HG02981 (cell line): ENCODE measurements at regions not wholly inside any gene's neighbourhood (a gene's known extent, or its start where the extent isn't known, plus 50 kb on each side); places are given as distances from the start of the nearest gene placed in this dataset.

Experiments used
- ATAC-seq: cut with Tn5 transposase; IDR thresholded peaks from one replicate; pipeline ENCODE4 v1.9.1; 2021; ENCODE audit warnings: mild to moderate bottlenecking, moderate library complexity; ENCODE audit not compliant: unreplicated experiment

GRCh38 chr1:79695138-79695537 lies 688.6 kb upstream of the ADGRL4 start:
- peak; percentile 92 for ATAC-seq

- ATAC-seq, result peak; percentile 52
These were observed 687.7 kb upstream of the ADGRL4 start for GRCh38 chr1:79694241-79694640.

DNA sequence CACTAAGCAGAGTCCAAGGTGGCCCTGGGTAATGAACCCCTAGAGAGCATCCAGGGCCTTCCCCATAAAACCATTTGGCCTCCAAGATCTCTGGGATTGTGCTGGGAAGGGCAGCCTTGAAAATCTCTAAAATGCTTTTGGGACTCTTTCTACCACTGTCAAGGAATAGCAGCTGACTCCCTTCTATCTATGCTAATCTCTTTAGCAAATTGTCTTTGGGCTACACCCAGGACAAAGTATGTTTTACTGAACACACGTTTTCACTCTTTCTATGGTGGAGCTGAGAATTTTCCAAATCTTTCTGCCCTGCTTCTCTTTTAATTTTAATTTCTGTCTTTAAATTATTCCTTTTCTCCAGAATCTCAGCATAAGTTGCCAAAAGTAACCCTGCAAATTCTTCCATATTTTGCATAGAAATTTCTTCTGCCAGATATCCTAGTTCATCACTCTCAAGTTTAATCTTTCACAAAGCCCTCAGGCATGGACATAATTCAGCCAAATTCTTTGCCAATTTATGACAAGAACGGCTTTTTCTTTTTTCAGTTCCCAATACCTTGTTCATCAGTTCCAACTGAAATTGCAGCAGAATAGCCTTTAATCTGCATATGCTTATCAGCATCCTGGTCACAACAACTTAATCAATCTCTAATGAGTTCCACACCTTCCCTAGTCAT lies 687.0 kb upstream of the ADGRL4 start:
- no peak for ATAC-seq

GRCh38 chr1:79692519-79692918 lies 686.0 kb upstream of the ADGRL4 start:
- no peak for ATAC-seq

DNA sequence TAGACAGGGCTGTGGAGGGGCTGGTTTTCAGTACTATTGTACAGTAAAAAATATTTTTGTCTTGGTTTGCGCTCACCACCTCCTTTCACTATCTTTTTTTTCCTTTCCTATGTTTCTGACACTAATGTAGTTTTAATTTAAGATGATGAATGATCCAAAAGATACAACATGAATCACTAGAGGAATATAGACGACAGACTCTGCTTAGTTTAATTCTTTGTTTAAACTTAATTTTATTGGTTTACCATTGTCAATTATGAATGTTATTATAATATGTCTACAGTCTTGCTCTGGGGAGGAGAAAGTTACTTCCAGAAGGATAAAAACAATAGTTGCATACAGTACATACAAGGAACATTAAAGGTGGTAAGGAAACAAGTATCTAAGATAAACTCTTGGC lies 682.4 kb upstream of the ADGRL4 start:
- no peak for ATAC-seq

GRCh38 chr1:79683420-79683819 lies 676.9 kb upstream of the ADGRL4 start:
- ATAC-seq, result no peak

DNA sequence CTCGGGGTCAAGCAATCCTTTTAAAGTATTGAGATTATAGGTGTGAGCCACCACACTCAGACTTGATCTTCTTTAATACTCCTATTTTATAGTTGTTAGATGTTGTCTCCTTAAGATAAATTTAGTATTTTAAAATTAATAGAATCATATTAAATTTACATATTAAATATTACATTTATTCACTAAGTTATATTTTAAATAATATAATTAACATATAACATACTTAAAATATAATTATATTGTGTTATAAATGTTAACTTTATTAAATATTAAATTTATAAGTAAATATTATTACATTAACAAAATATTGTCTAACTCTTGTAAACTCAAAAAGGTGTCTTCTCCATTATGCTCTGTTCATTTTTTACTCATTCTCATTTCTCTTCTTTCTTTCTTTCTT lies 675.9 kb upstream of the ADGRL4 start:
- ATAC-seq, result no peak

- no peak for ATAC-seq
These were observed 674.9 kb upstream of the ADGRL4 start for GRCh38 chr1:79681382-79681781.

DNA sequence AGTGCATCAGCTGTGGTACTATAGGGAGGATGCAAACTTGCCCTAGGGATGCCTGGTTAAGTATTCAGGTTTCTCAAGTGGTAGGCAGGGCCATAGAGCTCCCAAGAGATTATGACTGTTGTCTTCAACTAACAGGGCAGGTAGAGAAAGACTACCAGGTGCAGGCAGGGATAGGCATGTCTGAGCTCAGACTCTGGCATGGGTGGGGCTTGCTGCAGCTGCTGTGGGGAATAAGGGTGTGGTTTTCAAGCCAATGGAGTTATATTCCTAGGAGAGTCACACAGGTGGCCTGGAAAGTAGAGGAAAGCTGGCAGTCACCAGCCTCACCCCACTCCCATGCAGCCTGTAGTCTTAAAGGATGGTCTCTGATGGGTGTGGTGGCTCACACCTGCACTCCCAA lies 673.4 kb upstream of the ADGRL4 start:
- ATAC-seq, result no peak

GRCh38 chr1:79667848-79668696 lies 661.5 kb upstream of the ADGRL4 start:
- peak; percentile 99 for ATAC-seq

DNA sequence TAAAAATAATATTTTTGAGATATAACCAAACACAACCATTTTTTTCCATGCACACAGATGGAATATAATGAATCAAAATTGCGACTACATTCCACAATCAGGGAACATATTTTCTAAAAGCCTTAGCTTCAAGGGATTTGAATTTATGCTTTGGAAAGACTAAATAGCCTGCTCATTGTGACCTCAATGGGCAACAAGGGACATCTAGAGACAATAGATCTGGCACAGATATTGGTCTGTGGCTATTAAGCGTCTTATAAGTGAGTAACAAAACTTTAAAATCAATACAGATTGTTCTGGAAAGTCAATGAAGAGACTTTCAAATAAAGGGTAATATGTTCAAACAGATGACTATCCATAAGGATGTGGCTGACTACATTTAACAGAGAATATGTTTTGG lies 660.6 kb upstream of the ADGRL4 start:
- ATAC-seq, result no peak

GRCh38 chr1:79663916-79664315 lies 657.4 kb upstream of the ADGRL4 start:
- no peak for ATAC-seq

DNA sequence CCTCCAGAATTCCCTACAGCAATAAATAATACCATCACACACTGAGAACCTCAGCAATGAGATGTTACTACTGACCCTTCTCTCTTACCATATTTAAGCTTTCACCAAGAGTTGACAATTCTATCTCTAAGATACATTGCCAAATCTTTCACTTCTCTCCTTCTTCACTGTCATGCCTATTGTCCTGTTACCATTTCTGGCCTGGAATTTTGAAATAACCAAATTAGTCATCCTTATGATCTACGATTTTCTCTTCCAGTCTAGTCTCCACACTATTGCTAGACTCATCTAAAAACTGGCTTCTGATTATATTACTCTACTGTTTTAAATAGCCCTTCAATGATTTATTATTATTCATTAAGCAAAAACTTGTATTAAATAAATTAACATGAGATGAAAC lies 656.1 kb upstream of the ADGRL4 start:
- ATAC-seq, result no peak

DNA sequence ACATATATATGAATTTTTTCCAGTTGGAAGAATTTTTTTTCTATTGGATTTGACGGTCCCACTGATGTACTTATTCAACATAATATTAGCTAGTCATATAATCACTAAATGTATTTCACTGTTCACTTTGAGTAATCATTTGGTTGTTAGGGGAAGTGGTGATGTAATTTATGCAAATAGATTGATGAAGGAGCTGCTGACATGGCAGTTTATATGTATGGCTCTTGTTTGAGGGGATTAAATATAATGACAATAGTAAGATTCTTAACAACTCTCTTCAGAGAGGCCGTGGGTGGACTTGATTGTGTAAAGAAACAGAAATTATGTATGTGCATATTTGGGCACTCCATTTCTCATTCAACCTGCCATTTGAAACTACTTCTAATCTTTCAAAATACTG lies 653.6 kb upstream of the ADGRL4 start:
- ATAC-seq, result no peak

GRCh38 chr1:79657951-79658658 lies 651.6 kb upstream of the ADGRL4 start:
- no peak for ATAC-seq

- no peak for ATAC-seq
These were observed 649.3 kb upstream of the ADGRL4 start for GRCh38 chr1:79655876-79656275.

DNA sequence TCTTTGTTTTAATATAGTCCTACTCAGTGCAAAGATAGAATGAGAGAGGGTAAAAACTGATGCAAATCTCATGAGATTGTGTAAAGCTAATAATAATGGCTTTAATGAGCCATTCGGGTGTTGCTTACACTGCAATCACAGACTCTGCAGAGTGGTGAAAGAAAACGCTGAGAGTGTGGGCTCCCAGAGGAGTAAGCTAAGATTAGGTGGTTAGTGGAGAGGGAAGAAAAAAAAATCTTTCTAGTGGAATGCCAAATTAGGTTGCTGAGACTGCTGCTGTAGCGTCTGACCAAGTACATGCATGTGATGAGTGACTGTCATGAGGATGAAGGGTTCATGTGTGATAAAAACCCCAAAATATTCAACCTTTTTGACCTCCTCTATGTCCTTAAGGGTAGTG lies 645.9 kb upstream of the ADGRL4 start:
- ATAC-seq, result no peak

DNA sequence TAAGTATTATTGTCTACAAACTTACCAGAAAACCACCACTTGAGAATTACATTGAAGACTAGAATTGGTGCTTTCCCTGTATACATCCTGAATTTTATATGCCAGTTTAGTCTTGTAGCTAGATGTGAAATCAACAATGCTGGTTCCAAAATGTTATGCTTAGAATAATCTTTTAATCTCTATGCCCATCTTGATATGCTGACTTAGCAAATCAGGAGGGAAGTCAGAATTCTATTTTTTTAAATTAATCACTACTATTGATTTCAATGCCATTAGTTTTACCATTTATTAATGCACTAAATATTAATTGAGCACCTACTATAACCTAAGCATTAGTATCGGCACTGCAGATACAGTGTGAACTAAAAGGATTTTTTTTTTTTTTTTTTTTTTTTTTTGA lies 641.6 kb upstream of the ADGRL4 start:
- no peak for ATAC-seq

- no peak for ATAC-seq
These were observed 640.4 kb upstream of the ADGRL4 start for GRCh38 chr1:79646880-79647279.

- ATAC-seq, result peak; percentile 98
These were observed 631.9 kb upstream of the ADGRL4 start for GRCh38 chr1:79638382-79638781.

GRCh38 chr1:79633456-79633855 lies 626.9 kb upstream of the ADGRL4 start:
- no peak for ATAC-seq

DNA sequence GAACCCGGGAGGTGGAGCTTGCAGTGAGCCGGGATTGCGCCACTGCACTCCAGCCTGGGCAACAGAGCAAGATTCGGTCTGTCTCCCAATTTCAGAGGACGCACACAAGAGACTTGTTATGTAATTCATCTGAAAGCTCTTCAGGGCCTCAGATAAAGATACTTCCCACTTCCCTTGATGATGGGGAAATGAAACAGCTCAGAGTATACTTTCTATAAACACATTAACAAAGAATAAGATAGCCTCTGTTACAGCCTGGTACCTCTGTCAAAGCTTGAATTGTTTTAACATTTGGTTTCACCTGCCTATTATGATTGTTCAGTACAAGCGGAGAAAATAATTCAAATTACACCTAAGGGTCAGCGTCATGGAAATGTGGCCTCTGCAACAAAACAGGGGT lies 622.9 kb upstream of the ADGRL4 start:
- ATAC-seq, result no peak
